SK-N-MC (cell line): ENCODE measurements at regions not wholly inside any gene's neighbourhood (a gene's known extent, or its start where the extent isn't known, plus 50 kb on each side); places are given as distances from the start of the nearest gene placed in this dataset.
"Not testable (repeated sequence)": the region's sequence is repeated elsewhere in the genome, so short reads cannot be mapped to it uniquely, and the experiment has no call there.

ENCODE experiments used
- EZH2 ChIP-seq: fragments of 200-600 bp; sonication (generic); IDR thresholded peaks from one replicate; pipeline ENCODE4 v1.6.1; 2017; ENCODE audit warnings: antibody characterized with exemption
- POLR2AphosphoS5 ChIP-seq: IDR thresholded peaks from 2 replicates; pipeline ENCODE4 v1.6.1; 2012; ENCODE audit warnings: mild to moderate bottlenecking, low read depth, low read length, borderline replicate concordance

GRCh38 chr5:102635399-102635798 is 119.7 kb upstream of the PAM start:
- TF ChIP-seq POLR2AphosphoS5, EZH2: not testable (repeated sequence)
